ENCODE measurements at regions not wholly inside any gene's neighbourhood (a gene's known extent, or its start where the extent isn't known, plus 50 kb on each side); places are given as distances from the start of the nearest gene placed in this dataset.

DNA sequence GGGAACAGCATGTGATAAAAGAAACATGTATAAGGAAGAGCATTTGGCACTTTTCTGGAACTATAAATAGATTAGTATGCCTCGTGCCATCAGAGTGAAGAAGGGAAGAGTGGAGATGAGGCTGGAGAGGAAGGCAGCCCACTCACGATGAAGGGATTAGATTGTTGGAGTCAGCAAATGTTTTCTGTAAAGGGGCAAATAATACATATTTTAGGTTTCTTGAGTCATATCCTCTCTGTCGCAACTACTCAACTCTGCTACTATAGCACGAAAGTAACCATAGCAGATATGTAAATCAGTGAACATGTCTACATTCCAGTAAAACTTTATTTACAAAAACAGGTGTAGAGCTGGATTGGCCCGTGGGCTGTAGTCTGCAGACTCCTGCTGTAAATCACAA, 147.8 kb downstream of the TENT5C start:
- Histone ChIP-seq H2AK5ac (ENCODE audit: low read length) (no peak overlapping the region), H3K27ac (ENCODE audit: low read depth, low read length) (no peak overlapping the region), H3K9ac (ENCODE audit: low read length) (no peak overlapping the region), H3K4ac (ENCODE audit: low read depth, low read length) (no peak overlapping the region), H3K23ac (ENCODE audit: low read length) (no peak overlapping the region), H3K79me2 (ENCODE audit: control insufficient read depth, insufficient read depth, low read length, poor library complexity) (no peaks in the 10 kb centered on the region), H2BK120ac (ENCODE audit: insufficient read depth, low read length, poor library complexity) (no peak overlapping the region), H2BK5ac (ENCODE audit: low read depth, low read length, poor library complexity) (no peak overlapping the region), H3K27me3 (ENCODE audit: insufficient read depth, low read length) (no peaks in the 10 kb centered on the region), H3K14ac (ENCODE audit: low read length) (no peak overlapping the region), H4K12ac (ENCODE audit: low read depth, low read length) (no peak overlapping the region), H2AFZ (ENCODE audit: insufficient read depth, low read length, poor library complexity) (no peak overlapping the region), H3K79me1 (ENCODE audit: low read length) (no peaks in the 10 kb centered on the region), H2BK12ac (ENCODE audit: low read length) (no peak overlapping the region), H3K4me3 (ENCODE audit: low read depth, low read length) (no peak overlapping the region), H3K36me3 (ENCODE audit: control insufficient read depth in 1 of 2, insufficient read depth in 2 of 2, low read length in 2 of 2) (no peaks in the 10 kb centered on the region), H4K8ac (ENCODE audit: low read depth, low read length) (no peak overlapping the region), H3K4me2 (ENCODE audit: low read length) (peak overlapping the region; percentile 47), H4K91ac (ENCODE audit: low read depth, low read length) (no peak overlapping the region), H3K18ac (ENCODE audit: low read length) (no peak overlapping the region), H3K4me1 (ENCODE audit: control insufficient read depth in 1 of 2, insufficient read depth in 2 of 2, low read length in 2 of 2) (peaks cover under 1 to 2% of the 10 kb centered on the region in 2 experiments), H3K9me3 (ENCODE audit: insufficient read depth, low read depth, low read length) (no peaks in the 10 kb centered on the region)
- no CpG with 5 or more reads among the region's 5 CpGs for WGBS (ENCODE audit: extremely low coverage, insufficient coverage, insufficient read length)
- DNase-seq: peak in 1 of 2 donors; percentile 39

DNA sequence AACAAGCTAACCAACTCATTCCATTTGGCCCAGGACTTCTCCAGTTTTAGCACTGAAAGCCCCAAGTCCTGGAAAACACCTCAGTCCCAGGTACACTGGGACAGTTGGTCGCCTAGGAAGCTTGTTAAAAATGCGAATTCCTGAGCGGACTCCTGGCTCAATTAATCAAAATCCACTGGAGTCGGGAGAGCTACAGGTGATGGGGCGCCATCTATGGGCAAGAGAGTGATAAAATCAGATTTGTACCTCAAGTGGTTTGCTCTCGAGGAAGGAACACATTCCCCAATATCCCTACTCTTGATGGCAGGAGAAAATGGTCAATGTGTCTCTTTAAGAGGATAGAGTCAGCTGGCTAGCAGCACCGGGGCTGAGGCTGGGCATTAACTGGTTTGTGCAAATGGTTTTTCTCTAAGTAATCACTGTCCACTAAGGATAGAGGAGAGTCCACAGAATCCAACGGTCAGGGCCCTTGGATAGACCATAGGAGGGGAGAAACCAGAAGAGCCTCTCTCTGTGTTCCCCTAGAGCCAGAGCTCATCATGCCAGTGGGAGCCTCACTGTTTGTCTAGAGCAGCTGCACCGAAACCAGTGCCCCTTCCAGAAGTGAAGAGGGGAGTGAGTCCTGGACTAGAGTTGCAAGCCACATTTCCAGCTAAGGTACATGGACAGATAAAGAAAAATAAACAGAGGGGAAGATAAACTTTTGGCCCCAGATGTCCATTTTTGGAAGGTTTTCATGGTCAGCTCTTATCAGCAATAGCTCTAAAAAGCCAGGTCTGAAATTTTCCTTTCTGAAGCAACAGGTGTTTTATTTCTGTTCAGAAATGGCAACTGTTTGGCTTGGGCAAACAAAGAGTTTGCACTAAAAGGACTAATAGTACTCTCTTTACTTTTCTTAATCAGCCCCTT, 148.5 kb downstream of the TENT5C start:
- Histone ChIP-seq H2BK12ac (ENCODE audit: low read length) (no peak overlapping the region), H3K4me3 (ENCODE audit: low read depth, low read length) (no peak overlapping the region), H3K4ac (ENCODE audit: low read depth, low read length) (no peak overlapping the region), H3K18ac (ENCODE audit: low read length) (no peak overlapping the region), H2BK120ac (ENCODE audit: insufficient read depth, low read length, poor library complexity) (no peak overlapping the region), H4K12ac (ENCODE audit: low read depth, low read length) (no peak overlapping the region), H3K14ac (ENCODE audit: low read length) (no peak overlapping the region), H3K27me3 (ENCODE audit: insufficient read depth, low read length) (no peaks in the 10 kb centered on the region), H3K23ac (ENCODE audit: low read length) (no peak overlapping the region), H3K4me1 (ENCODE audit: control insufficient read depth in 1 of 2, insufficient read depth in 2 of 2, low read length in 2 of 2) (peaks cover 3 to 4% of the 10 kb centered on the region in 2 experiments), H3K36me3 (ENCODE audit: control insufficient read depth in 1 of 2, insufficient read depth in 2 of 2, low read length in 2 of 2) (no peaks in the 10 kb centered on the region), H3K79me1 (ENCODE audit: low read length) (no peaks in the 10 kb centered on the region), H3K79me2 (ENCODE audit: control insufficient read depth, insufficient read depth, low read length, poor library complexity) (no peaks in the 10 kb centered on the region), H3K27ac (ENCODE audit: low read depth, low read length) (no peak overlapping the region), H2AK5ac (ENCODE audit: low read length) (no peak overlapping the region), H3K9me3 (ENCODE audit: insufficient read depth, low read depth, low read length) (no peaks in the 10 kb centered on the region), H3K4me2 (ENCODE audit: low read length) (peak overlapping the region; percentile 47), H2AFZ (ENCODE audit: insufficient read depth, low read length, poor library complexity) (no peak overlapping the region), H4K91ac (ENCODE audit: low read depth, low read length) (no peak overlapping the region), H4K8ac (ENCODE audit: low read depth, low read length) (no peak overlapping the region), H3K9ac (ENCODE audit: low read length) (no peak overlapping the region), H2BK5ac (ENCODE audit: low read depth, low read length, poor library complexity) (no peak overlapping the region)
- peak; percentile 50 to 80 for DNase-seq
- WGBS (ENCODE audit: extremely low coverage, insufficient coverage, insufficient read length): no CpG with 5 or more reads among the region's 9 CpGs

DNA sequence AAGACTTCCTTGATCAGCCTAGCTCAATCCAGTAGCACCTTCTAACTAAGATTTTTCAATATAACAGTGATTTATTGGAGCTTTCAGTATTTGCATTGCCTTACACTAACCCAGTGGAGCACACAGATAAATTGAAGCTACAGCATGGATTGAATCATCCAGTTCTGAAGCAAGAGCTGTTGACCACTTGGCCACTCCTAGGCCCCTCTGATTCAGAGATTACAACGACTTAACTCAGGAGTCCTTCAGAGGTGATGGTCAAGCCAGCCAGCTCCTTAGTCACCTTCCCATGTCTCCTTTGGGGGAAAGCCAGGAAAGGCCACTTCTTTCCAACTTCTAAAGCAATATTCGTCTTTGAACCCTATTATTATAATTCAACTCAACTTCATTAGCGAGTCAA, 151.8 kb downstream of the TENT5C start:
- WGBS (ENCODE audit: extremely low coverage, insufficient coverage, insufficient read length): no CpG with 5 or more reads among the region's 3 CpGs
- Histone ChIP-seq H3K23ac (ENCODE audit: low read length) (no peak overlapping the region), H2BK5ac (ENCODE audit: low read depth, low read length, poor library complexity) (no peak overlapping the region)

DNA sequence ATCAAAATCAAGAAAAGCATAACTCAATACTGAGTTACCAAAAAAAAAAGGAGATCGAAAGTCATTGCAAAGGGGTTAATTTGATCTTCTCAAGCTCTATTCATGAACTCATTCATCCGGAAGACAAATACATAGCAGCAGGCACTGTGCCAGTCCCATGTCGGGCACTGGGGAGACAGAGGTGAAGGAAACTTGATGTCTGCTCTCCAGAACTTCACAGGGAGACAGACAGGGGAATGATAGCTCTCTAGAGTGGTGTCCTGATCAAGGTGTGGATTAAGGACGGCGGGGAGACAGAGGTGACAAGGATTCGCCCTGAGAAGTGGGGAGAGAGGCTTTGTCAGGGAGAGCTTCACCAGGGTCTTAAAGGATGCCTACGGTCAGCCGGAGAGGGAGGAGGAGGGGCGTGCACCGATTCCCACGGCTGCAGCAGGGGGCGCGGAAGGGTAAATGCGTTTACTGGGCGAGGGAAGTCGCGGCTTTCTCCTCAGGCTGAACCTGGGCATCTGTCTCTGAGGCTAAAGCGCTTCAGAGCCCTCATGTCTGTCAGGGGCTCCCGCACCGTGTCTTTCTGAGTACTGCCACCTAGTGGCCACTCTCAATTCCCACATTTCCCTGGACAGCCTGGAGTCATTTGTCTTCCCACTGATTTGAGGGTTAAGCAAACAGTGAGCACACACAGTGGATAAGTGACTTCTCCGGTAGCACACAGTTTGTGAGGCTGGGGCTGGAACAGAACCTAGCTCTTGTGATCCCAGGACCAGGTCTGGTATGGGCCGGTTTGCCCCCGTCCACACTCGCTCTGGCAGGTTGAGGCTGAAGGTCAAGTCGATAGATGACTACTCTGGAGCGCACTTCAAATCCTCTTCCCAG, 152.8 kb downstream of the TENT5C start:
- Histone ChIP-seq H3K36me3 (ENCODE audit: control insufficient read depth in 1 of 2, insufficient read depth in 2 of 2, low read length in 2 of 2) (no peaks in the 10 kb centered on the region), H3K79me1 (ENCODE audit: low read length) (no peaks in the 10 kb centered on the region), H3K4me1 (ENCODE audit: control insufficient read depth in 1 of 2, insufficient read depth in 2 of 2, low read length in 2 of 2) (peaks cover 3 to 4% of the 10 kb centered on the region in 2 experiments), H2BK12ac (ENCODE audit: low read length) (no peak overlapping the region), H3K14ac (ENCODE audit: low read length) (no peak overlapping the region), H3K79me2 (ENCODE audit: control insufficient read depth, insufficient read depth, low read length, poor library complexity) (no peaks in the 10 kb centered on the region), H4K12ac (ENCODE audit: low read depth, low read length) (no peak overlapping the region), H3K27me3 (ENCODE audit: insufficient read depth, low read length) (no peaks in the 10 kb centered on the region), H2BK5ac (ENCODE audit: low read depth, low read length, poor library complexity) (no peak overlapping the region), H2AK5ac (ENCODE audit: low read length) (no peak overlapping the region), H3K9me3 (ENCODE audit: insufficient read depth, low read depth, low read length) (no peaks in the 10 kb centered on the region), H2BK120ac (ENCODE audit: insufficient read depth, low read length, poor library complexity) (no peak overlapping the region), H4K91ac (ENCODE audit: low read depth, low read length) (no peak overlapping the region), H3K23ac (ENCODE audit: low read length) (no peak overlapping the region), H2AFZ (ENCODE audit: insufficient read depth, low read length, poor library complexity) (no peak overlapping the region), H4K8ac (ENCODE audit: low read depth, low read length) (no peak overlapping the region), H3K4me2 (ENCODE audit: low read length) (peak overlapping the region; percentile 66), H3K9ac (ENCODE audit: low read length) (no peak overlapping the region), H3K4ac (ENCODE audit: low read depth, low read length) (no peak overlapping the region), H3K27ac (ENCODE audit: low read depth, low read length) (no peak overlapping the region), H3K4me3 (ENCODE audit: low read depth, low read length) (no peak overlapping the region), H3K18ac (ENCODE audit: low read length) (no peak overlapping the region)
- WGBS (ENCODE audit: extremely low coverage, insufficient coverage, insufficient read length): no CpG with 5 or more reads among the region's 26 CpGs
- peak; percentile 77 to 88 for DNase-seq

More for the DNA sequence above, 151.8 kb downstream of the TENT5C start:
- Histone ChIP-seq H4K91ac (ENCODE audit: low read depth, low read length) (no peak overlapping the region), H3K4me3 (ENCODE audit: low read depth, low read length) (no peak overlapping the region), H2AFZ (ENCODE audit: insufficient read depth, low read length, poor library complexity) (no peak overlapping the region), H3K36me3 (ENCODE audit: control insufficient read depth in 1 of 2, insufficient read depth in 2 of 2, low read length in 2 of 2) (no peaks in the 10 kb centered on the region), H2BK12ac (ENCODE audit: low read length) (no peak overlapping the region), H2AK5ac (ENCODE audit: low read length) (no peak overlapping the region), H3K79me2 (ENCODE audit: control insufficient read depth, insufficient read depth, low read length, poor library complexity) (no peaks in the 10 kb centered on the region), H2BK120ac (ENCODE audit: insufficient read depth, low read length, poor library complexity) (no peak overlapping the region), H4K12ac (ENCODE audit: low read depth, low read length) (no peak overlapping the region), H3K79me1 (ENCODE audit: low read length) (no peaks in the 10 kb centered on the region), H3K4me1 (ENCODE audit: control insufficient read depth in 1 of 2, insufficient read depth in 2 of 2, low read length in 2 of 2) (peaks cover 3 to 4% of the 10 kb centered on the region in 2 experiments), H3K4ac (ENCODE audit: low read depth, low read length) (no peak overlapping the region), H3K9me3 (ENCODE audit: insufficient read depth, low read depth, low read length) (no peaks in the 10 kb centered on the region), H3K4me2 (ENCODE audit: low read length) (no peak overlapping the region), H3K9ac (ENCODE audit: low read length) (no peak overlapping the region), H3K27ac (ENCODE audit: low read depth, low read length) (no peak overlapping the region), H3K27me3 (ENCODE audit: insufficient read depth, low read length) (no peaks in the 10 kb centered on the region), H3K14ac (ENCODE audit: low read length) (no peak overlapping the region), H4K8ac (ENCODE audit: low read depth, low read length) (no peak overlapping the region), H3K18ac (ENCODE audit: low read length) (no peak overlapping the region)
- DNase-seq: no peak
